Endodermal cell (in vitro differentiated cells): ENCODE measurements at regions not wholly inside any gene's neighbourhood (a gene's known extent, or its start where the extent isn't known, plus 50 kb on each side); places are given as distances from the start of the nearest gene placed in this dataset.

Source experiments
- DNase-seq: peaks from one replicate; pipeline ENCODE4 v3.0.0-alpha.2; 2017
- H3K27ac ChIP-seq: 2 replicates; pipeline ENCODE4 v1.5.1; 2013; ENCODE audit warnings: mild to moderate bottlenecking, low read depth, low read length, moderate library complexity
- H3K27me3 ChIP-seq: 2 replicates; pipeline ENCODE4 v1.6.1; 2013; ENCODE audit warnings: mild to moderate bottlenecking, low read length, moderate library complexity; ENCODE audit not compliant: insufficient read depth, control insufficient read depth, poor library complexity, severe bottlenecking
- H3K36me3 ChIP-seq: 2 replicates; pipeline ENCODE4 v1.7.0; 2013; ENCODE audit warnings: mild to moderate bottlenecking, low read length, moderate library complexity; ENCODE audit not compliant: control insufficient read depth, insufficient read depth
- H3K4me1 ChIP-seq: one replicate; pipeline ENCODE4 v1.7.0; 2013; ENCODE audit warnings: low read length; ENCODE audit not compliant: control insufficient read depth, insufficient read depth
- H3K4me3 ChIP-seq: 2 replicates; pipeline ENCODE4 v1.5.1; 2013; ENCODE audit warnings: mild to moderate bottlenecking, low read length, moderate library complexity
- H3K9ac ChIP-seq: 2 replicates; pipeline ENCODE4 v1.6.1; 2013; ENCODE audit warnings: mild to moderate bottlenecking, low read length, moderate library complexity; ENCODE audit not compliant: poor library complexity, severe bottlenecking; ENCODE audit errors: extremely low read depth
- H3K9me3 ChIP-seq: 2 replicates; pipeline ENCODE4 v1.6.1; 2013; ENCODE audit warnings: mild to moderate bottlenecking, low read length, moderate library complexity; ENCODE audit not compliant: control insufficient read depth
- H3K27ac Mint-ChIP-seq: 2 replicates; pipeline ENCODE4 v1.8.0; 2020; ENCODE audit warnings: mixed read lengths
- H3K27me3 Mint-ChIP-seq: 2 replicates; pipeline ENCODE4 v1.8.0; 2021; ENCODE audit warnings: mild to moderate bottlenecking, mixed read lengths; ENCODE audit not compliant: insufficient read depth
- H3K36me3 Mint-ChIP-seq: 2 replicates; pipeline ENCODE4 v1.8.0; 2020; ENCODE audit warnings: low read depth, mixed read lengths
- H3K4me1 Mint-ChIP-seq: 2 replicates; pipeline ENCODE4 v1.8.0; 2020; ENCODE audit warnings: mixed read lengths
- H3K4me3 Mint-ChIP-seq: 2 replicates; pipeline ENCODE4 v1.8.0; 2020; ENCODE audit warnings: mild to moderate bottlenecking, moderate library complexity, mixed read lengths
- H3K9me3 Mint-ChIP-seq: 2 replicates; pipeline ENCODE4 v1.8.0; 2020; ENCODE audit warnings: mild to moderate bottlenecking, mixed read lengths
- WGBS, 2 experiments: methylation state at CpG; one replicate each; pipeline versions ENCODE4 v1.1.5 to v1.1.7; 2013; ENCODE audit warnings: missing lambda C conversion rate in 2 of 2, mixed read lengths in 1 of 2; ENCODE audit not compliant: insufficient coverage in 1 of 2, insufficient read length in 1 of 2; 5-methylcytosine and 5-hydroxymethylcytosine counted together
- TF ChIP-seq, protein P1 (sequence below): fragments of 200-600 bp; sonication (generic); conservative IDR thresholded peaks from 2 replicates; pipeline ENCODE4 v1.5.0; 2021; ENCODE audit warnings: antibody characterized with exemption, mild to moderate bottlenecking

DNA sequence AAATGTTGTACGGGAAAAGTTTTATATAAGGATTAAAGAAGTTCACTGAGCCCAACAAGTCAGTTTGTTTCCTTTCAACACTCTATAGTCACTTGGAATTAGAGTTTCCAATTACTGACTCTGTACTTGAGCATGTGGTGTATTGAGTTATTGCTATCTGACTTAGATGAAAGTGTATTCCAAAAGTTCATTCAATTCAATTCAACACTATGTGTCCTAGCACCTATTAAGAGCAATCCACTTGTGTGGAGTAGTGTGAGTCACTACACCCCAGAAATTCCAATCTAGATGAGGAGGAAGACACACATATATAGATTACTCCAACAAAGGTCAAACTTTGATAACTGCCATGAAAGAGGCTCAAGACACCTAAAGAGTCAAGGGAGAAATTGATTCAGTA, 98.2 kb upstream of the SLCO6A1 start:
- no peak overlapping the region for H3K4me3 ChIP-seq
- H3K9me3 ChIP-seq, result peaks cover 6% of the 10 kb centered on the region
- no peak overlapping the region for H3K9ac ChIP-seq
- Mint-ChIP-seq H3K27me3 (no peaks in the 10 kb centered on the region), H3K9me3 (peaks cover 22% of the 10 kb centered on the region), H3K27ac (no peak overlapping the region), H3K4me3 (no peak overlapping the region), H3K36me3 (peaks cover 11% of the 10 kb centered on the region), H3K4me1 (peaks cover 2% of the 10 kb centered on the region)
- H3K36me3 ChIP-seq, result no peaks in the 10 kb centered on the region
- no peaks in the 10 kb centered on the region for H3K4me1 ChIP-seq
- 95% methylated on average over 1 of the region's 1 CpG; no CpG with 5 or more reads in 1 of the 2 experiments for WGBS, 2 experiments
- DNase-seq, result no peak
- no peak overlapping the region for H3K27ac ChIP-seq
- TF ChIP-seq, protein P1, sequence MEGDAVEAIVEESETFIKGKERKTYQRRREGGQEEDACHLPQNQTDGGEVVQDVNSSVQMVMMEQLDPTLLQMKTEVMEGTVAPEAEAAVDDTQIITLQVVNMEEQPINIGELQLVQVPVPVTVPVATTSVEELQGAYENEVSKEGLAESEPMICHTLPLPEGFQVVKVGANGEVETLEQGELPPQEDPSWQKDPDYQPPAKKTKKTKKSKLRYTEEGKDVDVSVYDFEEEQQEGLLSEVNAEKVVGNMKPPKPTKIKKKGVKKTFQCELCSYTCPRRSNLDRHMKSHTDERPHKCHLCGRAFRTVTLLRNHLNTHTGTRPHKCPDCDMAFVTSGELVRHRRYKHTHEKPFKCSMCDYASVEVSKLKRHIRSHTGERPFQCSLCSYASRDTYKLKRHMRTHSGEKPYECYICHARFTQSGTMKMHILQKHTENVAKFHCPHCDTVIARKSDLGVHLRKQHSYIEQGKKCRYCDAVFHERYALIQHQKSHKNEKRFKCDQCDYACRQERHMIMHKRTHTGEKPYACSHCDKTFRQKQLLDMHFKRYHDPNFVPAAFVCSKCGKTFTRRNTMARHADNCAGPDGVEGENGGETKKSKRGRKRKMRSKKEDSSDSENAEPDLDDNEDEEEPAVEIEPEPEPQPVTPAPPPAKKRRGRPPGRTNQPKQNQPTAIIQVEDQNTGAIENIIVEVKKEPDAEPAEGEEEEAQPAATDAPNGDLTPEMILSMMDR, result no peak
- no peaks in the 10 kb centered on the region for H3K27me3 ChIP-seq

DNA sequence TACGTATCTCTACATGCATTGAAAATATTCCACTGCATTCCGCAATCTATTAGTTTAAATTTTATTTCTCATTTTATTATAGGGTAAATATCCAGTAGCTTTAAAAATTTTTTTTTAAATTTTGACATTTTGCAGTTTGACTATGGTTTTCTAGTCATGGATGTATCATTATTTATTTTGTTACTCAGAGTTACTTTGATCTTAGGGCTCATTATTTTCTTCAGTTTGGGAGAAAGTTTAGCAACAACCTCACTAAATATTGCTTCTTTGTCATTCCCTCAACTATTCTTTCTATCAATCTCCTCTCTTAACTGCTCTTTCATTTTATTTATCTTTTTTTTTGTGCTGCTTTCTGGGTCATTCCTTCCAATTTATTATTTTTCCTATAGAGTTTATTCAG, 100.5 kb upstream of the SLCO6A1 start:
- Histone ChIP-seq H3K27ac (no peak overlapping the region), H3K36me3 (no peaks in the 10 kb centered on the region), H3K4me3 (no peak overlapping the region), H3K27me3 (no peaks in the 10 kb centered on the region), H3K9me3 (peaks cover 2% of the 10 kb centered on the region), H3K9ac (no peak overlapping the region), H3K4me1 (no peaks in the 10 kb centered on the region)
- 100% methylated on average over 1 of the region's 2 CpGs; no CpG with 5 or more reads in 1 of the 2 experiments for WGBS, 2 experiments
- Mint-ChIP-seq H3K27ac (no peak overlapping the region), H3K9me3 (peaks cover 7% of the 10 kb centered on the region), H3K36me3 (no peaks in the 10 kb centered on the region), H3K4me3 (no peak overlapping the region), H3K4me1 (peaks cover 4% of the 10 kb centered on the region), H3K27me3 (no peaks in the 10 kb centered on the region)
- no peak for DNase-seq
- TF ChIP-seq, protein P1, result no peak

DNA sequence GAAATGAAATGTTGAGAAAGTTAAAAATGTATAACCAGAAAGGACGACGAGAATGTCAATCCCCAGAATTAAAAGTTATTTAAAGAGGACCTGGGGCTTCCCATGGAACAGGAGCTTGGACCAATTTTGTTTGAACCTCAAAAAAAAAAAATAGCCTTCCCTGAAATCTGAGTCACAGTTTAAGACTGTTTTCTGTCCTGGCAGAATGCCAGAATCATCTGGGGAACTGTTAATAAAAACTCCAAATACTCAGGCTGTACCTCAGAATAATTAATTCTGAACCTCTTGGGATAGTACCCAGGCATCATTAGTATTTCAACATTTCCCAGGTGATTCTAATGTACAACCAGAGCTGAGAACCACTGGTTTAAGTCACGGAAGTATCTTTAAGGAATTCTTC, 102.2 kb upstream of the SLCO6A1 start:
- no peak overlapping the region for H3K27ac Mint-ChIP-seq
- no peak overlapping the region for H3K9ac ChIP-seq
- DNase-seq, result no peak
- no peaks in the 10 kb centered on the region for H3K4me1 ChIP-seq
- peaks cover 4% of the 10 kb centered on the region for H3K4me1 Mint-ChIP-seq
- no peaks in the 10 kb centered on the region for H3K27me3 Mint-ChIP-seq
- H3K4me3 ChIP-seq, result no peak overlapping the region
- H3K4me3 Mint-ChIP-seq, result no peak overlapping the region
- no peaks in the 10 kb centered on the region for H3K36me3 ChIP-seq
- no peaks in the 10 kb centered on the region for H3K9me3 ChIP-seq
- TF ChIP-seq, protein P1, result no peak
- 89% methylated on average over 3 of the region's 3 CpGs; no CpG with 5 or more reads in 1 of the 2 experiments for WGBS, 2 experiments
- H3K27ac ChIP-seq, result no peak overlapping the region
- no peaks in the 10 kb centered on the region for H3K9me3 Mint-ChIP-seq
- H3K36me3 Mint-ChIP-seq, result no peaks in the 10 kb centered on the region
- no peaks in the 10 kb centered on the region for H3K27me3 ChIP-seq
